ENCODE measurements at regions not wholly inside any gene's neighbourhood (a gene's known extent, or its start where the extent isn't known, plus 50 kb on each side); places are given as distances from the start of the nearest gene placed in this dataset.

DNA sequence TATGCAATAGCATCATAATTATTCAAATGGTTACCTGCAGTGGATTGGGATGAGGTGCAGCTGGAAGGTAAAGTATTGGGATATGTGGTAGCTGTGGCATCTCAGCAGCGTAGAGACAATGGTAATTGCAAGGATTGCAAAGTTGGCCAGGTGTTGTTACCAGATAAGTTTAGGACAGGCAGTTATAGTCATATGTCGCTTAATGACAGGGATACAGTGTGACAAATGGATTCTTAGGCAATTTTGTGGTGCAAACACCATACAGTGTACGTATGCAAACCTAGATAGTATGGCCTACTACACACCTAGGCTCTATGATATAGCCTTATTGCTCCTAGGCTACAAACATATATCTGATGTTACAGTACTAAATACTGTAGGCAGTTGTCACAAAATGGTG lies 163.5 kb upstream of the LYZL2 start:
- no peak for DNase-seq

DNA sequence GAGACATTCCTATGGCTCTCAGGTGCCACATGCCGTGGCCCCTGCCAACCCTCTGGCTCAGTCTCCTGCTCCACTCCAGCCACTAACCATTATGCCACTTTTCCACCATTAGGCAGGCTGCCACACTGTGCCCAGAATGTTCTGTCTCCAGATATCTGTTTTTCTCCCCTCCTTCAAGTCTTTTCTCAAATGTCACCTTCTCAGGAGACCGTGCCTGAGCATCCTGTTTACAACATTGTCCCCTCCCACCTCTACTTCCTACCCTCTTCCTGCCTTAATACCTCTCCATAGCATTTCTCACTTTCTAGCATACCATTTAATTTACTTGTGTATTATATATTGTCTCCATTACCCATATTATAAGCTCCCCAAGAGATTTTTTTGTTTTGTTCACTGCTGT lies 162.5 kb upstream of the LYZL2 start:
- DNase-seq, result peak in 1 of 2 donors; percentile 16

- DNase-seq, result no peak
Observed at GRCh38 chr10:30791197-30791611, 161.7 kb upstream of the LYZL2 start.

GRCh38 chr10:30789806-30790205 lies 160.3 kb upstream of the LYZL2 start:
- no peak for DNase-seq

- no peak for DNase-seq
Observed at GRCh38 chr10:30788307-30788706, 158.8 kb upstream of the LYZL2 start.

- no peak for DNase-seq
Observed at GRCh38 chr10:30786906-30787305, 157.4 kb upstream of the LYZL2 start.

- no peak for DNase-seq
Observed at GRCh38 chr10:30786131-30786530, 156.6 kb upstream of the LYZL2 start.

GRCh38 chr10:30784897-30785605 lies 155.5 kb upstream of the LYZL2 start:
- peak; percentile 25 to 31 for DNase-seq

DNA sequence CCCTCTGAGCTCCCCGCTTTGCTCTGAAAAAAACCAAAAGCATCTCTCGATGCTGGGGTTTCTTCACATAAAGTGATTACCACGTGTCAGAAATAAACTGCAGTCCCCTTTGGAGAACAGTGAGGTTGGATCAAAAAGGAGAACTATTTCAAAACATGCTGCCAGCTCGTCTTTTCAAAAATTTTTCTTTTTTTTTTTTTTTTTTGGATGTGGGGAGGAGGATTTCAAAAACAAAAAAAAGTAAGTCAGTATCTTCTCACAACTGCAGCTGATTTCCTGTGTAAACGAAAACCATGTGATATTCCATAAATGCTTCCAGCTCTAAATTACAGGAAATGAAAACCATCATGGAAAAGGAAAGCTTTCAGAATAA lies 155.0 kb upstream of the LYZL2 start:
- DNase-seq, result peak in 1 of 2 donors; percentile 30

- DNase-seq, result peak; percentile 85 to 86
Observed at GRCh38 chr10:30783939-30784501, 154.5 kb upstream of the LYZL2 start.

DNA sequence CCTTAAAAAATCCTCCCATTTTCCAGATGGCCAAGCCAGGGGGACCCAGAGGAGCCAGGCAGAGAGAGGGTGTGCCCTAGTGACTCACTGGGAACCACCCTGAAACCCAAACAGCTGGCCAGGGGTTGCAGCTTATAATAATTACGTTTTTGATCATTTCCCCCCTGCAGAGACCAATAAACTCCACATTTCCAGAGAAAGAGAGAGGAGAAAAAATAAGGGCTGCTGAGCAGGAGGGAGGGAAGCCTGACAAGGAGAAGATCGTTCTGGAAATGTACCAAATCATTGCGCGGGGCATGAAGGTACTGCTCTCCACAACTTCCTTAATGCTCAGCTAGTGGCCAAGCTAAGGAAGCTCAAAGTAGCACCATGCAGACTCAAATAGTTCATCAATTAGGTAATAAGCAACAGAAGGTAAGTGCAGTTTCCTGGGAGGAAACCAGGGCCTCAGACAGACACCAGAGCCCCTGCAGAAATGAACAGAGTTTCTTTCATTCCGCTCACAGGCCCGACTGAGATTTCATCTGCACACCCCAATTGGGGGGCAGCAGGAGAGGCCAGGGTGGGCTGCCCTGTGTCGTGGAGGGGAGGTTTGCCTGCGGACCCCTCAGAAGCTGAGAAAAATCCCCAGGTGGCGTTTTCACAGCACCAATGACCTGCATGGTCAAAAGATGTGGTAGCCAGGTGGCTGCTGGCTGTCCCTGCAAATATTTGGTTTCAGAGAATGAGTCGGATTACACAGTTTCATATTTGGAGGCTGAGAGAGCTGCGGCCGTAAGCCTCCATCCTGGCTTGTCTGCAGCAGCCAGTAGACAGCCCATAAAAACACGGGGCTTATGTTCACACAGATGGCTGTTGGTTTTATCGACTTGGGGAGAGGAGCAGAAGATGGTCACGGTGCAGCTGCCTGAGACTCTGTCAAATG lies 153.2 kb upstream of the LYZL2 start:
- no peak for DNase-seq

DNA sequence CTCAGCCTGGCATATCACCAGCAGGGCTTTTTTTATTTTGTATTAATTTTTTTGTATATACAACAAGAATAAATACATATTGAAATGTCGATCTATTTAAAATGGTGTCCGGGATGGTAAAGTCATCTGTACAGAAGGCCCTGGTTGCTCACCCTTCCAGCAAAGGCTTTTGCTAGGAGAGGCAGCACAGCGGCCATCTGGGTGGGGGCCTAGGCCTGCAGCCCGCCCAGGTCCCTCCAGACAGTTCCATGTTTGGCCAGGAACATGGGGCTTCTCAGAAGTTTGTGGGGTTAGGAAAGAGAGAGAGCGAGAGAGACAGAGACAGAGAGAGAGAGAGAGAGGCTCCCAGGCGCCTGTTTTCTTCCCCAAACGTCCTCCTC lies 152.6 kb upstream of the LYZL2 start:
- no peak for DNase-seq

DNA sequence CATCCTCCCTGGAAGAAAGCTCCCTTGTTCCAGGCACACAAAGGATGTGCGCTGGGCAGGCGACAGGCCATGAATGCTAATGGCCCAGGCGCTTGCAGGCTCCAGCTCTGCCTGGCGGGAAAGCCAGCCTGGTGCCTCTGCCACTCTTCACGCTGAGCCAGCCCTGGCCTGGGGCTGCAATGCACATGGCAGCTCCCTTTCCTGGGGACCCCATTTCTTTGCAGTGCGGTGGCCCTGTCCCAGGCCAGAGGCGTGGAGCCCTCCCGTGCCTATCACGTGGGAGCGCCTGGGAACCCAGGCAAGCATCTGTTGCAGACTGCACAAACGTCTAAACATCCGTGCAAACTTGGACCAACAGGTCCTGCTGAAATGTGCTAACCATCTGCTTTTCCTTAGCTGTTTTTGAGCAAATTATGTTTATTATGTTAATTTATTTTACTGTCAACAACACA lies 152.1 kb upstream of the LYZL2 start:
- DNase-seq, result no peak

DNA sequence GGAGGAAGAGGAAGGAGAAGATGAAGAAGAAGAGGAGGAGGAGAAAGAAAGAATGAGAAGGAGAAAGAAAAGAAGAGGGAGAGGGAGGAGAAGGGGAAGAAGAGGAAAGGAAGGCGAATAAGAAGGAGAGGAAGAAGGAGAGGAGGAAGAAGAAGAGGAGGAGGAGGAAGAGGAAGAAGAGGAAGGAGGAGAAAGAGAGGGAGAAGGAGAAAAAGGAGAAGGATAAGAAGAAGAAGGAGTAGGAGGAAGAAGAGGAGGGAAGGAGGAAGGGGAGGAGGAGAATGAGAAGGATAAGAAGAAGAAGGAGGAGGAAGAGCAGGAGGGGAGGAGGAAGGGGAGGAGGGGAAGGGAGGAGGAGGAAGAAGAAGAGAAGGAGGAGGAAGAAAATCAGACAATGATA lies 149.2 kb upstream of the LYZL2 start:
- no peak for DNase-seq

- DNase-seq, result no peak
Observed at GRCh38 chr10:30775779-30776591, 146.4 kb upstream of the LYZL2 start.

- no peak for DNase-seq
Observed at GRCh38 chr10:30774261-30774660, 144.7 kb upstream of the LYZL2 start.

DNA sequence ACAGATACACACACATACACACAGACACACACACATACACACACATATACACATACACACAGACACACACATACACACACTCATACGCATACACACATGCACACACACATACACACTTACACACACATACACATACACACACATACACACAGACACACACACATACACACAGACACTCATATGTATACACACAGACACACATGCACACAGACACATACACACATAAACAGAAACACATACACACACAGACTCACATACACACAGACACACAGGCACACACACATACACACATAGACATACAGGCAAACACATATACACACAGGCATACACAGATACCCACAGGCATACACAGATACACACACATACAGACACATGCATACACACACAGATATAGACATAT lies 143.9 kb upstream of the LYZL2 start:
- DNase-seq, result no peak

DNA sequence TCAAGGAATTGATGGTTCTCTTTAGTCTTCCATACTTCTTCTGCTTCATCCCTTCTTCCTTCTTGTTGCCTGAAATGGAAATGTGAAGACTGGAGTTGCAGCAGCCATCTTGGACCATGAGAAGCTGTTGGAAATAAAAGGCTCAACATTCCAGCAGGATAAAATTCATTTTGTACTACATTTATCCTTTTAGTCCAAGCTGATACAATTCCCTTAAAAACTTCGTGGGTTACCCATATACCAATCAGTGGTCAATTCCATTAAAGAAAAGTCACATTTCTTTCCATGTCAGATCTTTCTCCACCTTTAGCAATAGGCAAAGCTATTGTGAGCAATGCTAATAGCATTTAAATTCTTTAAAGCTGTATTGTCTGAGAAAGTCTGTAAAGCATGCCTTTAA lies 141.3 kb upstream of the LYZL2 start:
- DNase-seq, result no peak

- DNase-seq, result no peak
Observed at GRCh38 chr10:30770229-30770628, 140.7 kb upstream of the LYZL2 start.

GRCh38 chr10:30769361-30769760 lies 139.8 kb upstream of the LYZL2 start:
- no peak for DNase-seq

- no peak for DNase-seq
Observed at GRCh38 chr10:30765616-30766015, 136.1 kb upstream of the LYZL2 start.

- no peak for DNase-seq
Observed at GRCh38 chr10:30765022-30765615, 135.6 kb upstream of the LYZL2 start.

GRCh38 chr10:30763918-30764317 lies 134.4 kb upstream of the LYZL2 start:
- DNase-seq, result peak; percentile 7 to 26
